ENCODE measurements at regions not wholly inside any gene's neighbourhood (a gene's known extent, or its start where the extent isn't known, plus 50 kb on each side); places are given as distances from the start of the nearest gene placed in this dataset.

- CTCF ChIA-PET (ENCODE audit: low intra/inter-chr PET ratio) = no interaction called here
- Histone ChIP-seq H3K27ac (ENCODE audit: extremely low read depth, low read depth, low read length) (no peak overlapping the region), H3K9ac (ENCODE audit: insufficient read depth in 1 of 2, low read depth in 2 of 2, low read length in 2 of 2) (no peak overlapping the region), H4K20me1 (replicated peaks; ENCODE audit: control insufficient read depth, insufficient read depth, low read length) (no peaks in the 10 kb centered on the region), H3K4me3 (no peak overlapping the region), H3K79me2 (ENCODE audit: control insufficient read depth, insufficient read depth, low read length) (no peaks in the 10 kb centered on the region), H2AFZ (ENCODE audit: low read depth, low read length) (no peak overlapping the region), H3K4me2 (ENCODE audit: insufficient read depth, low read length) (no peak overlapping the region), H3K9me3 (replicated peaks; ENCODE audit: control insufficient read depth, insufficient read depth, low read depth, low read length) (no peaks in the 10 kb centered on the region), H3K36me3 (ENCODE audit: control insufficient read depth, insufficient read depth, low read length) (no peaks in the 10 kb centered on the region), H3K4me1 (replicated peaks in 1 of 2; ENCODE audit: control insufficient read depth in 2 of 2, insufficient read depth in 2 of 2, low read length in 2 of 2) (no peaks in the 10 kb centered on the region), H3K9me1 (ENCODE audit: control insufficient read depth, insufficient read depth, low read length) (no peaks in the 10 kb centered on the region), H3K27me3 (ENCODE audit: control insufficient read depth in 2 of 2, insufficient read depth in 2 of 2, low read length in 2 of 2) (no peaks in the 10 kb centered on the region)
- FAIRE-seq (no peak), ATAC-seq (no peak), DNase-seq (ENCODE audit: extremely low read depth in 1 of 4, low spot score in 3 of 4) (no peak)
- TF ChIP-seq POLR2G (IDR thresholded peaks at IDR 0.05; ENCODE audit: low read depth, low read length) (no peak), SMAD2 (IDR thresholded peaks at IDR 0.05; ENCODE audit: low read depth, low read length) (no peak), RBM25 (IDR thresholded peaks at IDR 0.05; ENCODE audit: low read depth, low read length, severe bottlenecking) (no peak), CBX3 (IDR thresholded peaks at IDR 0.05; ENCODE audit: borderline replicate concordance in 1 of 2, low read length in 2 of 2) (no peak)
- in situ Hi-C loops (cut with MboI) = no loop called here
- WGBS (ENCODE audit: insufficient coverage, low coverage, missing lambda C conversion rate) = 0% methylated on average over 1 of the region's 1 CpG
- POLR2A ChIA-PET = no interaction called here
- intact Hi-C loops (cut with micrococcal nuclease) = no loop called here
- BruUV-seq (replicated peaks) = no TSS peak
These were observed 180.3 kb upstream of the GUCY1A2 start for GRCh38 chr11:107198490-107199007.

DNA sequence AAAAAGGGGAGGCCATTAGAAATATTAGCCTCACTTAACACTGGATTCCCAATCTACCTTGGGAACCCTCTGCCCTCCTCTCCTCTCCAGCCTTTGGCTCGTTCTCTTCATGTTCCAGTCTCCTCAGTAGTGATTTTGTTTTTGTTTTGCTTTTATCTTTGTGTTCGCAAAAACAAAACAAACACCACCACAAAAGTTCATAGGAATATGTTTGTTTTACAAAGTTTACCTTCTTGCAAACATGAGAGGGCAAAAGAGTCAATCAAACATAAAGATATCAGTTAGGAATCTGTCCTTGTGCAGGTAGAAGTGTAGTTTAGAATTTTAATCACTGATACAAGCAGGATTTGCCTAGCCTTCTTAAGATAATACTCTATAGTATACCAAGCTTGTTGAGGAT lies 179.7 kb upstream of the GUCY1A2 start:
- FAIRE-seq (no peak), ATAC-seq (no peak), DNase-seq (ENCODE audit: extremely low read depth in 1 of 4, low spot score in 3 of 4) (no peak)
- ChIA-PET POLR2A (no interaction called here), CTCF (ENCODE audit: low intra/inter-chr PET ratio) (no interaction called here)
- intact Hi-C loops (cut with micrococcal nuclease) = no loop called here
- H3K9me1 ChIP-seq (ENCODE audit: control insufficient read depth, insufficient read depth, low read length) = no peaks in the 10 kb centered on the region
- H2AFZ ChIP-seq (ENCODE audit: low read depth, low read length) = no peak overlapping the region
- no peaks in the 10 kb centered on the region for H3K9me3 ChIP-seq (replicated peaks; ENCODE audit: control insufficient read depth, insufficient read depth, low read depth, low read length)
- BruUV-seq (replicated peaks) = no TSS peak
- in situ Hi-C loops (cut with MboI) = no loop called here
- no peak overlapping the region for H3K4me3 ChIP-seq
- H3K27ac ChIP-seq (ENCODE audit: extremely low read depth, low read depth, low read length) = no peak overlapping the region
- H3K27me3 ChIP-seq (ENCODE audit: control insufficient read depth in 2 of 2, insufficient read depth in 2 of 2, low read length in 2 of 2) = no peaks in the 10 kb centered on the region
- no peak overlapping the region for H3K4me2 ChIP-seq (ENCODE audit: insufficient read depth, low read length)
- WGBS (ENCODE audit: insufficient coverage, low coverage, missing lambda C conversion rate) = 0% methylated on average over 2 of the region's 2 CpGs
- no peak overlapping the region for H3K9ac ChIP-seq (ENCODE audit: insufficient read depth in 1 of 2, low read depth in 2 of 2, low read length in 2 of 2)
- no peaks in the 10 kb centered on the region for H3K79me2 ChIP-seq (ENCODE audit: control insufficient read depth, insufficient read depth, low read length)
- no peaks in the 10 kb centered on the region for H4K20me1 ChIP-seq (replicated peaks; ENCODE audit: control insufficient read depth, insufficient read depth, low read length)
- no peaks in the 10 kb centered on the region for H3K36me3 ChIP-seq (ENCODE audit: control insufficient read depth, insufficient read depth, low read length)
- H3K4me1 ChIP-seq (replicated peaks in 1 of 2; ENCODE audit: control insufficient read depth in 2 of 2, insufficient read depth in 2 of 2, low read length in 2 of 2) = no peaks in the 10 kb centered on the region
- TF ChIP-seq HINFP (tag; conservative IDR thresholded peaks at IDR 0.05; ENCODE audit: low read depth) (no peak), MXI1 (IDR thresholded peaks at IDR 0.05; ENCODE audit: low read depth, low read length) (no peak), SMARCA5 (IDR thresholded peaks at IDR 0.05) (no peak), BACH1 (tag; IDR thresholded peaks at IDR 0.05) (no peak), MAFF (IDR thresholded peaks at IDR 0.05; ENCODE audit: low read length) (no peak), CTCFL (IDR thresholded peaks at IDR 0.05; ENCODE audit: borderline replicate concordance, insufficient read depth, low read depth, low read length, poor library complexity, severe bottlenecking) (no peak), POLR3A (IDR thresholded peaks at IDR 0.05; ENCODE audit: borderline replicate concordance, extremely low read depth, insufficient read depth, insufficient read length) (no peak), MECOM (CRISPR knock-in tag; IDR thresholded peaks at IDR 0.05) (no peak), PCBP2 (IDR thresholded peaks at IDR 0.05; ENCODE audit: low read depth, low read length, poor library complexity, severe bottlenecking) (no peak)
